ENCODE measurements at regions not wholly inside any gene's neighbourhood (a gene's known extent, or its start where the extent isn't known, plus 50 kb on each side); places are given as distances from the start of the nearest gene placed in this dataset.

GRCh38 chr5:104372796-104373195, 810.2 kb upstream of the NUDT12 start:
- TF ChIP-seq EZH2phosphoT487 (IDR thresholded peaks at IDR 0.05; ENCODE audit: borderline replicate concordance, low read depth) (no peak), TAF1 (IDR thresholded peaks at IDR 0.05; ENCODE audit: borderline replicate concordance, low read depth, low read length) (no peak), POLR2AphosphoS5 (IDR thresholded peaks at IDR 0.05; ENCODE audit: low read depth, low read length) (no peak), FOXM1 (IDR thresholded peaks at IDR 0.05; ENCODE audit: low read depth) (no peak), CTCF (IDR thresholded peaks at IDR 0.05) (no peak), RAD21 (IDR thresholded peaks at IDR 0.05; ENCODE audit: low read length) (no peak), RCOR1 (IDR thresholded peaks at IDR 0.05; ENCODE audit: low read length) (no peak), CHD2 (IDR thresholded peaks at IDR 0.05; ENCODE audit: low read length, partially characterized antibody) (no peak)
